Prostate gland (tissue), 2 donors: ENCODE measurements at regions not wholly inside any gene's neighbourhood (a gene's known extent, or its start where the extent isn't known, plus 50 kb on each side); places are given as distances from the start of the nearest gene placed in this dataset.

Experiments used
- DNase-seq: peaks from one replicate; pipeline ENCODE4 v3.0.0-alpha.2; 2019; ENCODE audit warnings: low spot score
- H3K27ac ChIP-seq, 2 donors: fragments of 200-600 bp; sonication (generic); 2 replicates each; pipeline ENCODE4 v1.5.1; 2017 to 2019
- H3K27me3 ChIP-seq: fragments of 200-600 bp; sonication (generic); replicated peaks from 2 replicates; pipeline ENCODE4 v1.5.1; 2019; ENCODE audit not compliant: insufficient read depth
- H3K36me3 ChIP-seq, 2 donors: fragments of 200-600 bp; sonication (generic); 1 replicate in 1 of 2; 2 replicates in 1 of 2; pipeline versions ENCODE4 v1.5.1 to v1.8.1; 2017 to 2019
- H3K4me1 ChIP-seq: fragments of 200-600 bp; sonication (generic); replicated peaks from 2 replicates; pipeline ENCODE4 v1.5.1; 2019
- H3K4me3 ChIP-seq, 2 donors: fragments of 200-600 bp; sonication (generic); 2 replicates each; pipeline ENCODE4 v1.5.1; 2017 to 2019
- H3K9me3 ChIP-seq: fragments of 200-600 bp; sonication (generic); 2 replicates; pipeline ENCODE4 v1.5.1; 2017
- POLR2A ChIP-seq: fragments of 450-650 bp; IDR thresholded peaks from one replicate; pipeline ENCODE4 v1.6.1; 2016; ENCODE audit warnings: antibody characterized with exemption, mild to moderate bottlenecking
- POLR2AphosphoS5 ChIP-seq: sonication (generic); formaldehyde crosslinking; IDR thresholded peaks from one replicate; pipeline ENCODE4 v1.6.1; 2017; ENCODE audit warnings: antibody characterized with exemption
- WGBS: methylation state at CpG from one replicate; pipeline ENCODE4 v1.1.5; 2018; 5-methylcytosine and 5-hydroxymethylcytosine counted together
- intact Hi-C: fragments of 100-400 bp; cut with DNase I; formaldehyde crosslinking; loops from one replicate; pipeline ENCODE4 v1.14.2; 2022
- TF ChIP-seq, protein P1 (sequence below), 4 experiments: fragments of 200-600 bp in 2 of 4; fragments of 450-650 bp in 2 of 4; sonication (generic) in 2 of 4; IDR thresholded peaks; 1 replicate in 3 of 4; 2 replicates in 1 of 4; pipeline ENCODE4 v1.5.1; 2016 to 2019; ENCODE audit warnings: antibody characterized with exemption in 4 of 4, mild to moderate bottlenecking in 2 of 4, moderate library complexity in 2 of 4

GRCh38 chr5:18954239-18954638 is 1033.8 kb downstream of the CDH18 start:
- no peaks in the 10 kb centered on the region for H3K36me3 ChIP-seq
- H3K4me3 ChIP-seq: no peak overlapping the region
- intact Hi-C loops: no loop called here
- H3K4me1 ChIP-seq: no peaks in the 10 kb centered on the region
- no peaks in the 10 kb centered on the region for H3K27me3 ChIP-seq
- DNase-seq: no peak
- H3K9me3 ChIP-seq: no peaks in the 10 kb centered on the region
- TF ChIP-seq, protein P1, sequence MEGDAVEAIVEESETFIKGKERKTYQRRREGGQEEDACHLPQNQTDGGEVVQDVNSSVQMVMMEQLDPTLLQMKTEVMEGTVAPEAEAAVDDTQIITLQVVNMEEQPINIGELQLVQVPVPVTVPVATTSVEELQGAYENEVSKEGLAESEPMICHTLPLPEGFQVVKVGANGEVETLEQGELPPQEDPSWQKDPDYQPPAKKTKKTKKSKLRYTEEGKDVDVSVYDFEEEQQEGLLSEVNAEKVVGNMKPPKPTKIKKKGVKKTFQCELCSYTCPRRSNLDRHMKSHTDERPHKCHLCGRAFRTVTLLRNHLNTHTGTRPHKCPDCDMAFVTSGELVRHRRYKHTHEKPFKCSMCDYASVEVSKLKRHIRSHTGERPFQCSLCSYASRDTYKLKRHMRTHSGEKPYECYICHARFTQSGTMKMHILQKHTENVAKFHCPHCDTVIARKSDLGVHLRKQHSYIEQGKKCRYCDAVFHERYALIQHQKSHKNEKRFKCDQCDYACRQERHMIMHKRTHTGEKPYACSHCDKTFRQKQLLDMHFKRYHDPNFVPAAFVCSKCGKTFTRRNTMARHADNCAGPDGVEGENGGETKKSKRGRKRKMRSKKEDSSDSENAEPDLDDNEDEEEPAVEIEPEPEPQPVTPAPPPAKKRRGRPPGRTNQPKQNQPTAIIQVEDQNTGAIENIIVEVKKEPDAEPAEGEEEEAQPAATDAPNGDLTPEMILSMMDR (IDR thresholded peaks at IDR 0.05): no peak
- TF ChIP-seq POLR2AphosphoS5 (no peak), POLR2A (no peak)
- H3K27ac ChIP-seq: no peak overlapping the region
- WGBS: 93% methylated on average over 2 of the region's 2 CpGs

DNA sequence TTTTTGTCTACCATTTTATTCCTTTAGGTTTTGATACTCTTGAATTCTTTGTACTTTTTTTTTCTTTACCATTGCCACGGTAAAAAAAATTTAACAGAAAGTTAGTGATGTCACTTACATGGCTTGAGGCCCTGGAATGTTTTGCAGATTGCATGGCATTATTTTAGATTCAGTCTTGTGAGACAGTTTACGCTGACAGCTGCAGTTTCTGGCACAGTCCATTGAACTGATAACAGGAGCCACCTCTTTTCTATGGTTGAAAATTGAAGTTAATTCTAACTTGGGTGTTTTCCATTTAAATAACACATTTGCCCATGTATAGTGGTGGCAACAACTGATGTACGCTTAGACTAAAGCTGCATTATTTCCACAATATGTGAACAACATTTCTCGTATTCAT is 1028.5 kb downstream of the CDH18 start:
- H3K4me1 ChIP-seq: no peaks in the 10 kb centered on the region
- WGBS: 89% methylated on average over 4 of the region's 4 CpGs

DNA sequence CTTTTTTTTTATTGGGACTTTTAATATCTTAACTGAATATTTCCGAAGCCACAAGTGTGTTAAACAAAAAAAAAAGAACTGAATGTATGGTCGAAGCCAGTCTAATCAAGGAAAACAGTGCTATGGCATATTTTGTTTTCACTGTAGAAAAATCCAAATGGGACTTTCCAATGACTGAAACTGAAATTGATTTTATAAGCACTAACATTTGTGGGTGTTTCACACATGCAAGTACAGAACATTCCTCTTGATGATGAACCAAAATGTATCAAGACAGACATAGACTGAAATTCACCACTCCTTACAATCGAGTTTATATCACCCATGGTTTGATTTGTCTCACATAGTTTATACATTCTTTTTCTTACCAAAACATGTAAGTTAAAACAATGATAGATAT is 1026.8 kb downstream of the CDH18 start:
- WGBS: 88% methylated on average over 3 of the region's 3 CpGs
- no peaks in the 10 kb centered on the region for H3K27me3 ChIP-seq
- no peaks in the 10 kb centered on the region for H3K9me3 ChIP-seq
- no peak overlapping the region for H3K4me3 ChIP-seq
- no peaks in the 10 kb centered on the region for H3K4me1 ChIP-seq
- H3K27ac ChIP-seq: no peak overlapping the region
- intact Hi-C loops: no loop called here
- no peak for DNase-seq
- no peak for TF ChIP-seq POLR2AphosphoS5
- no peak for TF ChIP-seq POLR2A
- TF ChIP-seq, protein P1 (IDR thresholded peaks at IDR 0.05): no peak
- no peaks in the 10 kb centered on the region for H3K36me3 ChIP-seq

More for the DNA sequence above, 1028.5 kb downstream of the CDH18 start:
- H3K4me3 ChIP-seq: no peak overlapping the region
- no peak for DNase-seq
- H3K27ac ChIP-seq: no peak overlapping the region
- no peaks in the 10 kb centered on the region for H3K27me3 ChIP-seq
- no peaks in the 10 kb centered on the region for H3K9me3 ChIP-seq
- TF ChIP-seq, protein P1 (IDR thresholded peaks at IDR 0.05): no peak
- TF ChIP-seq POLR2A: no peak
- TF ChIP-seq POLR2AphosphoS5: no peak
- intact Hi-C loops: no loop called here
- H3K36me3 ChIP-seq: no peaks in the 10 kb centered on the region

GRCh38 chr5:18965893-18966292 is 1022.1 kb downstream of the CDH18 start:
- Histone ChIP-seq H3K27me3 (no peaks in the 10 kb centered on the region), H3K36me3 (no peaks in the 10 kb centered on the region), H3K4me1 (no peaks in the 10 kb centered on the region), H3K9me3 (no peaks in the 10 kb centered on the region), H3K27ac (no peak overlapping the region), H3K4me3 (no peak overlapping the region)
- TF ChIP-seq, protein P1 (IDR thresholded peaks at IDR 0.05): no peak
- TF ChIP-seq POLR2A: no peak
- no peak for TF ChIP-seq POLR2AphosphoS5
- 58% methylated on average over 3 of the region's 3 CpGs for WGBS
- no peak for DNase-seq
- intact Hi-C loops: no loop called here

DNA sequence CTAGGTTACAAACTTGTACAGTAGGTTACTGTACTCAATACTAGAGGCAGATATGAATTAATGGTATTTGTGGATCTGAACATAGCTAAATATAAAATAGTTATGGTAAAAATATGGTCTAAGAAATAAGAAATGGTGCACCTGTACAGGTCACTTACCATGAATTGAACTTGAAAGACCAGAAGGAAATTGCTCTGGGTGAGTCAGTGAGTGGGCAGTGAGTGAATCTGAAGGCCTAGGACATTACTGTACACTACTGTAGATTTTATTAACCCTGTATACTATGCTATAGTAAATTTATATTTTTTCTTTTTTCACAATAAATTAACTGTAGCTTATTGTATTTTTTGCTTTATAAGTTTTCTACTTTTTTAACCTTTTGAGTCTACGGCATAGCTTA is 1020.4 kb downstream of the CDH18 start:
- no peak for DNase-seq
- no peak overlapping the region for H3K27ac ChIP-seq
- 94% methylated on average over 1 of the region's 1 CpG for WGBS
- H3K4me1 ChIP-seq: no peaks in the 10 kb centered on the region
- H3K4me3 ChIP-seq: no peak overlapping the region
- no peaks in the 10 kb centered on the region for H3K27me3 ChIP-seq
- H3K9me3 ChIP-seq: no peaks in the 10 kb centered on the region
- intact Hi-C loops: no loop called here
- TF ChIP-seq POLR2A (no peak), POLR2AphosphoS5 (no peak)
- TF ChIP-seq, protein P1 (IDR thresholded peaks at IDR 0.05): no peak
- H3K36me3 ChIP-seq: no peaks in the 10 kb centered on the region
